ENCODE measurements at regions not wholly inside any gene's neighbourhood (a gene's known extent, or its start where the extent isn't known, plus 50 kb on each side); places are given as distances from the start of the nearest gene placed in this dataset.
"Not testable (repeated sequence)": the region's sequence is repeated elsewhere in the genome, so short reads cannot be mapped to it uniquely, and the experiment has no call there.

- no peak overlapping the region for H3K4me3 ChIP-seq (ENCODE audit: low read depth, low read length)
- no peak for TF ChIP-seq CTCF (conservative IDR thresholded peaks at IDR 0.05; ENCODE audit: low read depth, low read length)
- DNase-seq (ENCODE audit: low read depth): no peak
These were observed 754.9 kb upstream of the SLIT2 start for GRCh38 chr4:19496756-19497155.

- TF ChIP-seq CTCF (conservative IDR thresholded peaks at IDR 0.05; ENCODE audit: low read depth, low read length): no peak
- DNase-seq (ENCODE audit: low read depth): no peak
- H3K4me3 ChIP-seq (ENCODE audit: low read depth, low read length): no peak overlapping the region
These were observed 756.7 kb upstream of the SLIT2 start for GRCh38 chr4:19494961-19495360.

- no peak overlapping the region for H3K4me3 ChIP-seq (ENCODE audit: low read depth, low read length)
- no peak for DNase-seq (ENCODE audit: low read depth)
- no peak for TF ChIP-seq CTCF (conservative IDR thresholded peaks at IDR 0.05; ENCODE audit: low read depth, low read length)
These were observed 759.1 kb upstream of the SLIT2 start for GRCh38 chr4:19492606-19493005.

- TF ChIP-seq CTCF (conservative IDR thresholded peaks at IDR 0.05; ENCODE audit: low read depth, low read length): peak; percentile 69
- DNase-seq (ENCODE audit: low read depth): peak; percentile 25
- no peak overlapping the region for H3K4me3 ChIP-seq (ENCODE audit: low read depth, low read length)
These were observed 765.3 kb upstream of the SLIT2 start for GRCh38 chr4:19486400-19486799.

- H3K4me3 ChIP-seq (ENCODE audit: low read depth, low read length): no peak overlapping the region
- DNase-seq (ENCODE audit: low read depth): no peak
- no peak for TF ChIP-seq CTCF (conservative IDR thresholded peaks at IDR 0.05; ENCODE audit: low read depth, low read length)
These were observed 772.9 kb upstream of the SLIT2 start for GRCh38 chr4:19478791-19479190.

- DNase-seq (ENCODE audit: low read depth): no peak
- TF ChIP-seq CTCF (conservative IDR thresholded peaks at IDR 0.05; ENCODE audit: low read depth, low read length): no peak
- no peak overlapping the region for H3K4me3 ChIP-seq (ENCODE audit: low read depth, low read length)
These were observed 778.1 kb upstream of the SLIT2 start for GRCh38 chr4:19473569-19473968.

- TF ChIP-seq CTCF (conservative IDR thresholded peaks at IDR 0.05; ENCODE audit: low read depth, low read length): no peak
- DNase-seq (ENCODE audit: low read depth): no peak
- no peak overlapping the region for H3K4me3 ChIP-seq (ENCODE audit: low read depth, low read length)
These were observed 779.0 kb upstream of the SLIT2 start for GRCh38 chr4:19472666-19473065.

GRCh38 chr4:19470001-19470400, 781.7 kb upstream of the SLIT2 start:
- DNase-seq (ENCODE audit: low read depth); H3K4me3 ChIP-seq (ENCODE audit: low read depth, low read length): not testable (repeated sequence)
